ENCODE measurements at regions not wholly inside any gene's neighbourhood (a gene's known extent, or its start where the extent isn't known, plus 50 kb on each side); places are given as distances from the start of the nearest gene placed in this dataset.

DNA sequence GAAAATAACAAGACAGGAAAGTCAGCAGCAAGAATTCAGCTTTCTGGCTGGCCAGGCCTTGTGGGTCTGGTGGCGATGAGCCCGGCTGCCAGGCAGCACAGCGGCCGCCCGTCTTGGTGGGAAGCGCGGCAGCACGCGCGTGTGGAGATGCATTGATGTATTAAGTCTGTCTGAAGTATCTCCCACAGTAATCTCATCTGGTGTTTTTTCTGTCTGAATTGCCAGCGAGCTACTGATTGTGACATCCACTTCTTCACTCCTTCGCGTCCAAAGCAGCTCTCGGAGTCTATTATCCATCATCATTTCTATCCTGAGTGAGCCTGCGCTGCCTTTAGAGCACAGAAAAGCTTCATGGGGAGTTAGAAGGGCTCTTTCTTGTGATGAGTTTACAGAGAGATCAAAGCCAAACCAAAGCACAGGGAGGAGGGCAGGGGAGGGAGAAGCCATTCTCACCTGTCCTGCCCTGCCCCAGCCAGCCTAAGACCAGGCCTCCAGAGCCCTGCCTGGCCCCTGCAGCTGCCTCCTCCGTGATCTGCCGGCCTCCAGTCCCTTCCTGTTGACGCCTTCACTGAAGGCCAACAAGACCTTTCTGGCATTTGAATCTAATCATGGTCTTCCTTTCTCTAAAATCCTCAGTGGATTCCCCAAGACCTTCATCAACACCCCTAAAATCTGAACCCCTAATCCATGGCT, 1419.0 kb downstream of the TBC1D22A start:
- Mint-ChIP-seq H3K36me3 (ENCODE audit: insufficient read depth in 2 of 2) (no peaks in the 10 kb centered on the region), H3K27ac (no peak overlapping the region), H3K27me3 (ENCODE audit: low read depth) (no peaks in the 10 kb centered on the region), H3K4me3 (no peak overlapping the region), H3K9me3 (no peaks in the 10 kb centered on the region), H3K4me1 (ENCODE audit: low read depth) (no peaks in the 10 kb centered on the region)
- ATAC-seq (replicated peaks in 1 of 2) (no peak), DNase-seq (no peak)

DNA sequence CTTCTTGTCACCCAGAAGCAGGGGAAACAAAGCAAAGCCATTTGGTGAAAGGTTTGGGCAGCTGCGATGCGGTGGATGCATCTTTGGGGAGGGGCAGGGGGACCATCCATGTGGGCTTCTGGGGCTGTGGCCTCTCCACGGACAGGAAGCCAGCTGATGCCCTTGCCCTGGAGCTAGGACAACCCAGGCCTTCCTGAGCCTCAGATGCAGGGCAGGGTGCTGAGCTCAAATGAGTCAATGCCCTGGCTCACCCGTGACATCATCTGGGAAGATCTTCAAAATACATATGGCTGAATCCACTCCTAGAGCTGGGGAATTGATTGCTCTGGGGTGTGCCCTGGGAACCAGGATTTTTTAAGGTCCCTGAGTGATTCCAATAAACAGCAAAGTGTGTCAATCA, 1418.2 kb downstream of the TBC1D22A start:
- Mint-ChIP-seq H3K27me3 (ENCODE audit: low read depth) (no peaks in the 10 kb centered on the region), H3K9me3 (peaks cover 0 to 2% of the 10 kb centered on the region in 2 donors), H3K4me3 (no peak overlapping the region), H3K36me3 (ENCODE audit: insufficient read depth in 2 of 2) (no peaks in the 10 kb centered on the region), H3K4me1 (ENCODE audit: low read depth) (no peaks in the 10 kb centered on the region), H3K27ac (no peak overlapping the region)
- ATAC-seq (replicated peaks in 1 of 2) (no peak), DNase-seq (no peak)

DNA sequence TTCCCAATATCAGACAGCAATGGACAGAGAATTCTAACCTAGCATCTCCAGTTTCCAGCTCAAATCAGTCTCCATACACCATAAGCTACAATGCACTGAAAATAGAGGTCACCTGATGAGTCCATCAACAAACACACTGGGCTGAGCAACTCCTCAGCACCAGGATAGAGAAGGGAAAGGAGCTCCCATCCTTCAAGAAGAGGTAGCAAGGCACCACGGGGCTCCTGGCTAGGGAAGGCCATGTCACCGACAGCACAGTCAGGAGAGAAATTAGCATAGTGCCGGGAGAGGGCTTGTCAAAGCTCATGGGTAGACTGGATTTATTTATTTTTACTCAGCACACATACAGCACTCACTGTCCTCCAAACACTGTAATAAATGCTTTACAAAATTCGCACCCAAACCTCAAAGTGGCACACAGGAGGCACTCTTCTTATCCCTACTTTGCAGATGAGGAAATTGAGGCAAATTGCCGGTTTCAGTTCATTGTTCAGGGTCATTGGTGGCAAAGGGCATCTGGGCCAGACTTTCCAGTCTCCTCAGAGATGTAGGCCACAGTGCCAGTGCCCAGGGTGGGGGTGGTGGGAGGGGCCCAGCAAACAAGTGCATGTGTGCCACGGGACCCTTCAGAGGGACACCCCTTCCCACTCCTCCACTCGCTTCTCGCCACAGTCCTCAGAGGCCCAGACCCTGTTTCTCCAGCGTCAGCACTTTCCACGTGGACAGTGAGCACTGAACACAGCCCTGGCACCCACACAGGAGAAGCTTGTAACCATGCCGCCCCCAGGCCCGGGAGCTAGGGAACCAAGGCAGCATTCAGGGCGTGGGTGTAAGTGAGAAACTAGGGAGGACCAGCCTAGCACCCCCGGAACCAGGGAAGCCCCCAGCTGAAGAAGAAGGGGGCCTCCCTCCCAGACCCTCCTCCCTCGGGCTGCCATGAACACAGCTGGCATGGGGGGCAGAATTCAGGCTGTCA, 1417.4 kb downstream of the TBC1D22A start:
- Mint-ChIP-seq H3K27ac (no peak overlapping the region), H3K36me3 (ENCODE audit: insufficient read depth in 2 of 2) (no peaks in the 10 kb centered on the region), H3K4me3 (no peak overlapping the region), H3K4me1 (ENCODE audit: low read depth) (no peaks in the 10 kb centered on the region), H3K27me3 (ENCODE audit: low read depth) (no peaks in the 10 kb centered on the region), H3K9me3 (peaks cover 0 to 2% of the 10 kb centered on the region in 2 donors)
- DNase-seq = no peak
- no peak for ATAC-seq (replicated peaks in 1 of 2)

DNA sequence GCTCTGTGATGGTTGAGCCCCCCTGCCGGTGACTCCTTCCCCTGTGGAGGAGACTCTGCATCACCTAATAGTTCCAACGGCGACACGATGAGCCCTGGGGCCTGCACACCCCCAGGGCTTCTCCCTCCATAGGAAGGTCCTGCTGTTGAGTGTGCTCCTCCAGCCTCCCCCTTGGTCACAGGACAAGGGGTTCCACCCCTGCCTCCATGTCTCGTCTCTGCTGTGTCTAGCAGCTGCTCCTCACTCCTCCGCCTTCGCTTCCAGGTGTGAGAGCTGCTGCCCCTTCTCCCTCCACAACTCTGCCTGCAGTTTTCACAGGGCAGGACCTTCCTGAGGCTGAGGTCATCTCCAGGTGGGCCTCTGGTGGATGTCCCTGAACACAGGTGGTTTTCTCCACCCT, 1416.1 kb downstream of the TBC1D22A start:
- Mint-ChIP-seq H3K4me1 (ENCODE audit: low read depth) (no peaks in the 10 kb centered on the region), H3K27me3 (ENCODE audit: low read depth) (no peaks in the 10 kb centered on the region), H3K36me3 (ENCODE audit: insufficient read depth in 2 of 2) (no peaks in the 10 kb centered on the region), H3K4me3 (no peak overlapping the region), H3K27ac (no peak overlapping the region), H3K9me3 (peaks cover 0 to 2% of the 10 kb centered on the region in 2 donors)
- ATAC-seq (replicated peaks in 1 of 2) (no peak), DNase-seq (no peak)

DNA sequence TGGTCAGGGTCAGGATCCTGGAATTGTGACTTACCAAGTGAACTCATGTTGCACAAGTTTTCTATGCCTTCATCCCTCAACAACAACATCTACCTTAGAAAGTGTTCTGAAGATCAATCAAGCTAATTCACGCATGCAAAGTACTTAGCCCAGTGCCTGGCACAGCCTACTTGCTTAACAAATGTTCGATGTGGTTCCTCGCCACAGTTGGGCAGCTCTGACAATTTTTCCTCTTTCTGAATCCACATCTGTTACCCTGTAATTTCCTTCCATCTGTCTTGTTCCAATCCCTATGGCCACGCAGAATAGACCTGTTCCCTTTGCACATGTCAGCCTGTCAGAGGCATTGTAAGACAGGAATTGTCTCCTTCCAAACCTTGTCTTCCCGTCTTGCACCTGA, 1415.2 kb downstream of the TBC1D22A start:
- DNase-seq = no peak
- peaks cover 0 to 2% of the 10 kb centered on the region in 2 donors for H3K9me3 Mint-ChIP-seq
- H3K4me1 Mint-ChIP-seq (ENCODE audit: low read depth) = no peaks in the 10 kb centered on the region
- no peak for ATAC-seq (replicated peaks in 1 of 2)
- no peak overlapping the region for H3K27ac Mint-ChIP-seq
- no peaks in the 10 kb centered on the region for H3K36me3 Mint-ChIP-seq (ENCODE audit: insufficient read depth in 2 of 2)
- H3K27me3 Mint-ChIP-seq (ENCODE audit: low read depth) = no peaks in the 10 kb centered on the region
- H3K4me3 Mint-ChIP-seq = no peak overlapping the region

DNA sequence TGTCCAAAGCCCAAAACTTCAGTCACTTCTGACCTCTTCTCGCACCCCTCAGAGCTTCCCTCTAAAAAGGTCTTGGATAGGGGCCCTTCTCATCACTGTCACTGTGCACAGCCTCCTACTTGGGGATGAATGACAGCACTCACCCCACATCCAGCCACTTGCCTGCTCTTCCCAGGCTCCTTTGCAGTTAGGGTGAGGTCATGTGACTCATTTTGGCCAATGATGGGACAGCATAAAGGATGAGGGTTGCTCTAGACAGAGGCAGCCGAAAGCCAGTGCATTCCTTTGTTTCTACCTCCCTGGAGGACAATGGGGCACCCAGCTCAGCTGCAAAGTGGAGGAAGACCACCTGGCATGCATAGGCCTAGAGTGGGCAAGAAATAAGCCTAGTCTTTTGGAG, 1413.3 kb downstream of the TBC1D22A start:
- no peak for ATAC-seq (replicated peaks in 1 of 2)

DNA sequence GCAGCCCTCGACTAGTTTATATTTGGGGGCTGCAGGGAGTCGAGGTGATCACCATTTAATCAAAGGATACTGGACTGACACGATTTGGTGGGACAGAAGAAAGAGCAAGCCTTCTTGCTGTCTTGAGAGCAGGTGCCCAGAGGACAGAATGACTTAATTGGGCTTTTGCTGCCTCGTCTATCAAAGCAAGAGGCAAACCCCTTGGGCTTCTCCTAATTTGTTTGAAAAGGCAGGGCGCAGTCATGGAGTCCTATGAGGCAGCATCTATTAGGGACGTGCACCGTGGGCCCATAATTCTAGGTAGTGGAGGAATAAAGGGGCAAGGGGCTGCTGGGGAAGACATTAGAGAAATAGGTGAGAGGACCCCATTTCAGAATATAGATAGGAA, 1411.3 kb downstream of the TBC1D22A start:
- DNase-seq (no peak), ATAC-seq (replicated peaks in 1 of 2) (no peak)
- H3K27ac Mint-ChIP-seq = no peak overlapping the region
- peaks cover 2 to 3% of the 10 kb centered on the region in 2 donors for H3K9me3 Mint-ChIP-seq
- no peaks in the 10 kb centered on the region for H3K36me3 Mint-ChIP-seq (ENCODE audit: insufficient read depth in 2 of 2)
- H3K27me3 Mint-ChIP-seq (ENCODE audit: low read depth) = no peaks in the 10 kb centered on the region
- H3K4me3 Mint-ChIP-seq = no peak overlapping the region
- no peaks in the 10 kb centered on the region for H3K4me1 Mint-ChIP-seq (ENCODE audit: low read depth)

More for the DNA sequence above, 1413.3 kb downstream of the TBC1D22A start:
- no peak overlapping the region for H3K4me3 Mint-ChIP-seq
- H3K27ac Mint-ChIP-seq = no peak overlapping the region
- H3K27me3 Mint-ChIP-seq (ENCODE audit: low read depth) = no peaks in the 10 kb centered on the region
- peaks cover 0 to 2% of the 10 kb centered on the region in 2 donors for H3K9me3 Mint-ChIP-seq
- H3K4me1 Mint-ChIP-seq (ENCODE audit: low read depth) = no peaks in the 10 kb centered on the region
- H3K36me3 Mint-ChIP-seq (ENCODE audit: insufficient read depth in 2 of 2) = no peaks in the 10 kb centered on the region
- DNase-seq = no peak

DNA sequence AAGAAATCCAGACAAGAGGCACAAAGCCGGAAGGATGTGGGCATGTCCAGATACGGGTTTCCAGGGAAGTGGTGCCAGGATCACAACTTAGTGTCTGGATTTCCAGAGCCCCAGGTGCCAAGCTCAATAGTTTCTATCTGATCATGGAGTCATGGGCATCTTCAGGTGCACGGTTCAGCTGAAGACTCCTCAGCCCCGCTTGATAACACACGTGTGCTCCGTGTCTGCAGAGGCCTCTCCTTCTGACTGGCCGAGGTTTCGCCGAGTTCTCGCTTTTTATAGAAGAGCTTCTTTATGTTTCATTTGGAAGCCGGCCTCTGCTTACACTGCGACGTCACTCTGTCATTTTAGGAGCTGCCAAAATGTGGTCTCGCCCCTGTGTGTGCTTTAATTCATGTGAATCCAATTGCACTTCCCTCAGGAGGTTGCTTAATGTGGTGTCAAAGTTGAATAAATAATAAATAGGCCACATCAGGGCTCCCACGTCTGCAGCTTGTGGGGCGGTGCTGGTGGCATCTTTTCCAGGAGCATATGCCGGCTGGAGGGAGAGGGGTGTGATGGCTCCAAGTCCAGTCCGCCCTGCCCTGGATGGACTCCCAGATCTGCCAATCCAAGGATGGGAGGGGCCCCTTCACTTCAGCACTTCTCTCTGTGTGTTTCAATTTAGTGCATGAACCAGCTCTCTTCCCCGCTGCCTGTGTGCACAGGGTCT, 1410.8 kb downstream of the TBC1D22A start:
- H3K27ac Mint-ChIP-seq = no peak overlapping the region

DNA sequence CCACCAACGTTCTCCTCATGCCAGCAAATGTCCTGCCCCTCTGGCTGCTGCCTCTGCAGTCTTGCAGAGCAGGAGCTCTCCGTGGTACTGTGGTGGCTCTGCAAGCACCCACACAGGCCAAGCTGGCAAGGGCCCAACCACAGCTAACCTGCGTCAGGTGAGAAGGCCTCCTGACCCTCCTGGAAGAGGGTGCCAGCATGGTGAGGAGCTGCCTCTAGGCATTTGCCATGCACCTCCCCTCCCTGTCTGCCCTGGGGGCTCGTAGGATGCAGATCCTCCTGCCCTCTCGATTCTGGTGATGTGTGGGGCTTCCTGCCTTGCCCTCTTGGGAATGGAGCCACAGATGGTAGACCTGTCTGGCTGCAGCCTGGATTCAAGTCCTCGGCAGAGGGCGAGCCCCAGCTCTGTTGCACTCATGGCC, 1408.8 kb downstream of the TBC1D22A start:
- no peaks in the 10 kb centered on the region for H3K4me1 Mint-ChIP-seq (ENCODE audit: low read depth)
- H3K4me3 Mint-ChIP-seq = no peak overlapping the region
- ATAC-seq (replicated peaks in 1 of 2) (no peak), DNase-seq (no peak)
- no peak overlapping the region for H3K27ac Mint-ChIP-seq
- peaks cover 2 to 3% of the 10 kb centered on the region in 2 donors for H3K9me3 Mint-ChIP-seq
- no peaks in the 10 kb centered on the region for H3K27me3 Mint-ChIP-seq (ENCODE audit: low read depth)
- H3K36me3 Mint-ChIP-seq (ENCODE audit: insufficient read depth in 2 of 2) = no peaks in the 10 kb centered on the region

More for the DNA sequence above, 1410.8 kb downstream of the TBC1D22A start:
- Mint-ChIP-seq H3K36me3 (ENCODE audit: insufficient read depth in 2 of 2) (no peaks in the 10 kb centered on the region), H3K4me3 (no peak overlapping the region), H3K4me1 (ENCODE audit: low read depth) (no peaks in the 10 kb centered on the region), H3K27me3 (ENCODE audit: low read depth) (no peaks in the 10 kb centered on the region), H3K9me3 (peaks cover 2 to 3% of the 10 kb centered on the region in 2 donors)
- ATAC-seq (replicated peaks in 1 of 2) = no peak
- DNase-seq = no peak

DNA sequence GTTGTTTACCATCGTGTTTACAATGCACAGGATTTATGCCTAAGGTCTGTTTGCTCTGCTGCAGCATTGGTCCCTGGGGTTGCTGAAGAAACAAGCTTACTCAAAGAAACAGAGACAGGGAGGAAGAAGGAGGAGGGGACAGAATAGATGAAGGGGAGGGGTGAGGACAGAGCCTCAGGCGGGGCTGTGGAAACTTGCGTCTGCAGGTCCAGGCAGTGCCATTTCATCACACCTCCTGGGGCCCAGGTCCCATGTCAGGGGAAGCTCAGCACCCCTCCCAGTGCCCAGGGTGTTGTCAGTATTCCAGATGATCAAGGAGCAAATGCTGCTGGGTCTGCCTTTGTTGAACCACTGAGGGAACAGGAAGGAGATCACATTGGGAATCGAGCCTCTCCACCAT, 1406.8 kb downstream of the TBC1D22A start:
- Mint-ChIP-seq H3K36me3 (ENCODE audit: insufficient read depth in 2 of 2) (no peaks in the 10 kb centered on the region), H3K27me3 (ENCODE audit: low read depth) (no peaks in the 10 kb centered on the region), H3K27ac (no peak overlapping the region), H3K4me1 (ENCODE audit: low read depth) (no peaks in the 10 kb centered on the region), H3K4me3 (no peak overlapping the region), H3K9me3 (peaks cover 0 to 3% of the 10 kb centered on the region in 2 donors)
- DNase-seq = no peak
- ATAC-seq (replicated peaks in 1 of 2) = no peak

DNA sequence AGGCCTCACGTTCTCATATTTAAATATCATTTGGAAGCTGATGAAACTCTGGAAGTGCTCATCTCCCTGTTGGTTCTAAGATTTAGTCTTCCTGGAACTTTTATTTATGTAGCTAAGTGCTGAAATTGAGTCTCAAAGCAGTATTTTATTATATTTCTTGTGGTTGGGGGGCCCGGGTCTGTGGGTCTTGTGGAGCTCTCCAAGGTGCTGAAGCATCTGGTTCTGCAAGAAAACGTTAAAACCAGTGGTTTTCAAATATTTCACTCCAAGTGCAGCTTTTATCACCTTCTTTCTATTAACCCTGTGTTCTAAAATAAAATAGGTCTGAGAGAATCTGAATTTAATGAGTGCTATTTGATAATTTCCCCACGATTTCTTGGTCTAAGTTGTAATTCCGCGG, 1404.8 kb downstream of the TBC1D22A start:
- Mint-ChIP-seq H3K4me1 (ENCODE audit: low read depth) (no peaks in the 10 kb centered on the region), H3K9me3 (peaks cover 0 to 3% of the 10 kb centered on the region in 2 donors), H3K27ac (no peak overlapping the region), H3K36me3 (ENCODE audit: insufficient read depth in 2 of 2) (no peaks in the 10 kb centered on the region), H3K27me3 (ENCODE audit: low read depth) (no peaks in the 10 kb centered on the region), H3K4me3 (no peak overlapping the region)
- ATAC-seq (replicated peaks in 1 of 2) (no peak), DNase-seq (no peak)

DNA sequence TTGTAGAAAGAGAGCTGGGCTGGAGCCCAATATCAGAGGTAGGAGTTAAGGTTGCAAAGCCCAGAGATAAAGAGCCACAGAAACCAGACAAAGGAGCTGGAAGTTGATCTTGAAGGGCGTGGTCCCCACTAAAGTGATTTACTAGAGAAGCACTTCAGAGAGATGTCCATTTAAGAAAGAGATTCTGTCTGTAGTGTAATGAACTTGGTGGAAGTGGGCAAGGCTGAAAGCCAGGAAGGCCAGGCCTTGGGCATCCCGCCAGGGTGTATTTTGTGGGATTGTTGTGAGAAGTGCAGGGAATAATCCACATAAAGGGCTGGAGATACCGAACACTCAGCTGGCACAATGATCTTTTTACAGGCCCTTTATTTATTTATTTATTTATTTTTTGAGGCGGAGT, 1398.8 kb downstream of the TBC1D22A start:
- H3K36me3 Mint-ChIP-seq (ENCODE audit: insufficient read depth in 2 of 2) = no peaks in the 10 kb centered on the region
- ATAC-seq (replicated peaks in 1 of 2) = no peak
- DNase-seq = no peak
- no peaks in the 10 kb centered on the region for H3K4me1 Mint-ChIP-seq (ENCODE audit: low read depth)
- H3K27ac Mint-ChIP-seq = no peak overlapping the region
- no peaks in the 10 kb centered on the region for H3K9me3 Mint-ChIP-seq
- peaks cover 6% of the 10 kb centered on the region for H3K27me3 Mint-ChIP-seq (ENCODE audit: low read depth)
- H3K4me3 Mint-ChIP-seq = no peak overlapping the region

DNA sequence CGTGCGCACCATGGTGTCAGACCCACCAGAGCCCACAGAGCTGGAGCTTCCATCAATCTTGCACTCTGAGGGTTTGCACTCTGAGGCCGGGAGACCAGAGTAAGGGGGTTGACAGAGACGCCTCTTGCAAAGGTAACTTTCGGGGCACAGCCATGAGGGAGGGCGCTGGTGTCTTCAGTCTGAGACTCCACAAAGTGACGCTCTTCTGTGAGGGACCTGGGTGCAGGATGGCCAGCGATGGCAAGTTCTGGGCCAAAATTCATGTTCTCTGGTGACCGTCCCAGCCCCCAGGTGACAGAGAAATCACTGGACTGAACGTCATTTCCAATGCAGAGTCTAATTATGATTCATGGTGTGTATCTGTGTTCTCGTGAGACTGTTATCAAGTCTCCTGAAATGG, 1395.2 kb downstream of the TBC1D22A start:
- DNase-seq (no peak), ATAC-seq (replicated peaks in 1 of 2) (no peak)
- Mint-ChIP-seq H3K27me3 (ENCODE audit: low read depth) (peaks cover 6% of the 10 kb centered on the region), H3K4me3 (no peak overlapping the region), H3K27ac (no peak overlapping the region), H3K4me1 (ENCODE audit: low read depth) (no peaks in the 10 kb centered on the region), H3K36me3 (ENCODE audit: insufficient read depth in 2 of 2) (no peaks in the 10 kb centered on the region), H3K9me3 (no peaks in the 10 kb centered on the region)
